IMR-90 (cell line): ENCODE measurements at regions not wholly inside any gene's neighbourhood (a gene's known extent, or its start where the extent isn't known, plus 50 kb on each side); places are given as distances from the start of the nearest gene placed in this dataset.

Source experiments
- ATAC-seq: fragments of 200-7000 bp; cut with Tn5 transposase; 2 replicates; pipeline ENCODE4 v1.9.1; 2020; ENCODE audit warnings: low read depth, mild to moderate bottlenecking, moderate library complexity
- BruUV-seq: library from RNA; stranded (reverse); fragments of 400-500 nt; replicated peaks from 2 replicates; lab custom pipeline; 2021; lab: Mats Ljungman, UMichigan
- CTCF ChIA-PET: fragments of 300-600 bp; formaldehyde crosslinking; extraction: SDS; loops from one replicate; lab custom pipeline; 2021; ENCODE audit warnings: antibody characterized with exemption; lab: Yijun Ruan, JAX
- POLR2A ChIA-PET: fragments of 300-600 bp; sonication (Branson Sonifier 250); formaldehyde crosslinking; loops from one replicate; lab custom pipeline; 2022; ENCODE audit warnings: antibody characterized with exemption; ENCODE audit not compliant: unreplicated experiment; lab: Charles Lee
- DNase-seq: peaks from one replicate; pipeline ENCODE4 v3.0.0; 2013
- H2AFZ ChIP-seq: replicated peaks from 2 replicates; pipeline ENCODE3; 2013; ENCODE audit warnings: low read length, mild to moderate bottlenecking; ENCODE audit not compliant: poor library complexity
- H2AK5ac ChIP-seq: 2 replicates; pipeline ENCODE4 v1.6.1; 2013; ENCODE audit warnings: low read depth, low read length, inconsistent platforms
- H2AK9ac ChIP-seq: replicated peaks from 2 replicates; pipeline ENCODE3; 2013; ENCODE audit warnings: mild to moderate bottlenecking, low read depth, low read length, moderate library complexity; ENCODE audit not compliant: poor library complexity
- H2BK120ac ChIP-seq: 2 replicates; pipeline ENCODE4 v1.6.1; 2013; ENCODE audit warnings: low read depth, low read length, inconsistent platforms
- H2BK15ac ChIP-seq: 3 replicates; pipeline ENCODE4 v1.6.1; 2013; ENCODE audit warnings: low read depth, low read length, inconsistent platforms
- H2BK20ac ChIP-seq: 2 replicates; pipeline ENCODE4 v1.6.1; 2013; ENCODE audit warnings: low read depth, mild to moderate bottlenecking, inconsistent platforms, low read length, moderate library complexity
- H2BK5ac ChIP-seq: 2 replicates; pipeline ENCODE4 v1.6.1; 2013; ENCODE audit warnings: mild to moderate bottlenecking, low read depth, low read length, inconsistent platforms; ENCODE audit not compliant: poor library complexity, severe bottlenecking
- H3K14ac ChIP-seq: replicated peaks from 2 replicates; pipeline ENCODE4 v1.6.1; 2013; ENCODE audit warnings: low read depth, low read length, inconsistent platforms
- H3K18ac ChIP-seq: 2 replicates; pipeline ENCODE4 v1.6.1; 2013; ENCODE audit warnings: low read depth, low read length, control low read depth
- H3K23ac ChIP-seq: 2 replicates; pipeline ENCODE4 v1.6.1; 2013; ENCODE audit warnings: low read depth, low read length, inconsistent platforms
- H3K27ac ChIP-seq: 2 replicates; pipeline ENCODE4 v1.5.1; 2013; ENCODE audit warnings: mild to moderate bottlenecking, control low read depth, low read length; ENCODE audit not compliant: insufficient read depth
- H3K27me3 ChIP-seq: 2 replicates; pipeline ENCODE4 v1.6.1; 2013; ENCODE audit warnings: low read length; ENCODE audit not compliant: control insufficient read depth, insufficient read depth
- H3K36me3 ChIP-seq: 2 replicates; pipeline ENCODE4 v1.6.1; 2013; ENCODE audit warnings: low read length, mixed read lengths; ENCODE audit not compliant: control insufficient read depth, insufficient read depth
- H3K4ac ChIP-seq: 2 replicates; pipeline ENCODE4 v1.6.1; 2013; ENCODE audit warnings: low read depth, low read length, inconsistent platforms
- H3K4me1 ChIP-seq: 2 replicates; pipeline ENCODE4 v1.6.1; 2013; ENCODE audit warnings: low read length, mixed read lengths; ENCODE audit not compliant: control insufficient read depth, insufficient read depth
- H3K4me2 ChIP-seq: 2 replicates; pipeline ENCODE4 v1.6.1; 2013; ENCODE audit warnings: low read depth, mild to moderate bottlenecking, control low read depth, low read length, moderate library complexity
- H3K4me3 ChIP-seq: 2 replicates; pipeline ENCODE4 v1.5.1; 2013; ENCODE audit warnings: low read depth, mild to moderate bottlenecking, control low read depth, low read length, moderate library complexity; ENCODE audit not compliant: insufficient read depth
- H3K56ac ChIP-seq: 2 replicates; pipeline ENCODE4 v1.6.1; 2013; ENCODE audit warnings: low read length, inconsistent platforms; ENCODE audit not compliant: insufficient read depth; ENCODE audit errors: extremely low read depth
- H3K79me1 ChIP-seq, 2 experiments: 2 replicates each; pipeline ENCODE4 v1.6.1; 2013; ENCODE audit warnings: low read length in 2 of 2, inconsistent platforms in 1 of 2, low read depth in 1 of 2
- H3K9ac ChIP-seq: 2 replicates; pipeline ENCODE4 v1.6.1; 2013; ENCODE audit warnings: low read depth, low read length, control low read depth
- H3K9me1 ChIP-seq: 2 replicates; pipeline ENCODE4 v1.6.1; 2013; ENCODE audit warnings: low read length, inconsistent platforms; ENCODE audit not compliant: insufficient read depth
- H3K9me3 ChIP-seq: 2 replicates; pipeline ENCODE4 v1.6.1; 2013; ENCODE audit warnings: low read length; ENCODE audit not compliant: control insufficient read depth, insufficient read depth
- H4K20me1 ChIP-seq: 2 replicates; pipeline ENCODE4 v1.6.1; 2013; ENCODE audit warnings: low read length, inconsistent platforms; ENCODE audit not compliant: insufficient read depth
- H4K5ac ChIP-seq: 2 replicates; pipeline ENCODE4 v1.6.1; 2013; ENCODE audit warnings: mild to moderate bottlenecking, low read depth, low read length, control low read depth
- H4K8ac ChIP-seq, 2 experiments: 2 replicates each; pipeline ENCODE4 v1.6.1; 2013; ENCODE audit warnings: low read depth in 2 of 2, low read length in 2 of 2, control low read depth in 1 of 2, inconsistent platforms in 1 of 2
- H4K91ac ChIP-seq: 2 replicates; pipeline ENCODE4 v1.6.1; 2013; ENCODE audit warnings: low read depth, low read length, inconsistent platforms; ENCODE audit not compliant: insufficient read depth
- BHLHE40 ChIP-seq: fragments of 150-350 bp; IDR thresholded peaks from 2 replicates; pipeline ENCODE4 v1.6.1; 2016; ENCODE audit warnings: mild to moderate bottlenecking, low read depth, low read length
- CEBPB ChIP-seq: IDR thresholded peaks from 2 replicates; pipeline ENCODE4 v1.6.1; 2012; ENCODE audit warnings: low read depth, low read length, improper control_type of control experiment
- CHD1 ChIP-seq: IDR thresholded peaks from 2 replicates; pipeline ENCODE4 v1.6.1; 2012; ENCODE audit warnings: low read depth, low read length, improper control_type of control experiment
- FOS ChIP-seq: fragments of 150-350 bp; IDR thresholded peaks from 2 replicates; pipeline ENCODE4 v1.6.1; 2016; ENCODE audit warnings: low read depth, low read length
- MAFK ChIP-seq: IDR thresholded peaks from 2 replicates; pipeline ENCODE4 v1.6.1; 2012; ENCODE audit warnings: low read depth, low read length, improper control_type of control experiment
- MAZ ChIP-seq: IDR thresholded peaks from 2 replicates; pipeline ENCODE4 v1.6.1; 2012; ENCODE audit warnings: low read depth, mild to moderate bottlenecking, low read length, improper control_type of control experiment, moderate library complexity, borderline replicate concordance
- MXI1 ChIP-seq: IDR thresholded peaks from 2 replicates; pipeline ENCODE4 v1.6.1; 2012; ENCODE audit warnings: low read depth, mild to moderate bottlenecking, low read length, moderate library complexity, borderline replicate concordance
- NFE2L2 ChIP-seq: fragments of 150-350 bp; IDR thresholded peaks from 2 replicates; pipeline ENCODE4 v1.6.1; 2016; ENCODE audit warnings: low read depth, mild to moderate bottlenecking, low read length
- POLR2A ChIP-seq: IDR thresholded peaks from 2 replicates; pipeline ENCODE4 v1.6.1; 2012; ENCODE audit warnings: mild to moderate bottlenecking, low read depth, low read length
- RAD21 ChIP-seq: IDR thresholded peaks from 2 replicates; pipeline ENCODE4 v1.6.1; 2012; ENCODE audit warnings: low read length, improper control_type of control experiment
- RCOR1 ChIP-seq: IDR thresholded peaks from 2 replicates; pipeline ENCODE4 v1.6.1; 2012; ENCODE audit warnings: mild to moderate bottlenecking, low read length, improper control_type of control experiment; ENCODE audit not compliant: insufficient replicate concordance
- RFX5 ChIP-seq: IDR thresholded peaks from 2 replicates; pipeline ENCODE4 v1.8.0; 2012; ENCODE audit warnings: low read depth, mild to moderate bottlenecking, low read length, moderate library complexity
- SMC3 ChIP-seq: fragments of 150-350 bp; IDR thresholded peaks from 2 replicates; pipeline ENCODE4 v1.6.1; 2016; ENCODE audit warnings: low read depth, mild to moderate bottlenecking, antibody characterized with exemption, low read length, moderate library complexity
- WGBS, 2 experiments: methylation state at CpG; one replicate each; pipeline versions ENCODE4 v1.1.5 to v1.1.7; 2013; ENCODE audit warnings: missing lambda C conversion rate in 2 of 2; ENCODE audit not compliant: insufficient read length in 1 of 2; ENCODE audit errors: extremely low coverage in 2 of 2; 5-methylcytosine and 5-hydroxymethylcytosine counted together
- dilution Hi-C: fragments of 300-500 bp; cut with HindIII; formaldehyde crosslinking; loops from one replicate; pipeline ENCODE4 v1.14.3; 2018; ENCODE audit warnings: low sequenced_read_pairs; ENCODE audit not compliant: unreplicated experiment
- in situ Hi-C: fragments of 300-500 bp; cut with MboI; formaldehyde crosslinking; loops from 3 replicates; pipeline ENCODE4 v1.14.3; 2019; ENCODE audit warnings: low sequenced_read_pairs, inconsistent platforms, mixed read lengths
- intact Hi-C: fragments of 100-400 bp; cut with micrococcal nuclease; formaldehyde crosslinking; loops from 2 replicates; pipeline ENCODE4 v1.10.0; 2022
- TF ChIP-seq, protein P1 (sequence below): fragments of 150-350 bp; IDR thresholded peaks from 2 replicates; pipeline ENCODE4 v1.6.1; 2016; ENCODE audit warnings: low read depth, mild to moderate bottlenecking, low read length, moderate library complexity, borderline replicate concordance
- TF ChIP-seq, protein P2 (sequence below): fragments of 150-350 bp; IDR thresholded peaks from 2 replicates; pipeline ENCODE4 v1.6.1; 2017; ENCODE audit warnings: mild to moderate bottlenecking, antibody characterized with exemption, low read length, low read depth
- TF ChIP-seq, protein P3 (sequence below): conservative IDR thresholded peaks from 2 replicates; pipeline ENCODE4 v1.5.1; 2012; ENCODE audit warnings: mild to moderate bottlenecking, low read depth, low read length, improper control_type of control experiment

DNA sequence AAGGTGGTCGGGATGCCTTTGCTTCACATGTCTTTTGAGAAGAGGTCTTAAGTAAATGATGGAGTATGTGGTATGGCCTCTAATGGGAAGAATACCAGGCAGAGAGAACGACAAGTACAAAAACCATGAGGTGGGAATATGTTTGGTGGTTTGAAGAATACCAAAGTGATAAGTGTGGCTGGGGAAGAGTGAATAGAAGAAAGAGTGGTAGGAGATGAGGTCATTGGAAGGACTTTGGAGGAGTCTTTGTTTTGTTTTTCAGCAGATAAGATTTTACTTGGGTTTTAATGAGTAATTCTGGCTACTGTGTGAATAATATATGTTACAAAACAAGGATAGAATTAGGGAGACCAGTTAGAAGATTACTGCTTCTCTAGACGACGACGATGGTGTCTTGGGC, 515.4 kb downstream of the RAB38 start:
- H4K20me1 ChIP-seq: no peaks in the 10 kb centered on the region

More for the DNA sequence above, 515.4 kb downstream of the RAB38 start:
- in situ Hi-C loops (no loop called here), intact Hi-C loops (no loop called here), dilution Hi-C loops (no loop called here)
- Histone ChIP-seq H2AK5ac (no peak overlapping the region), H2BK20ac (no peak overlapping the region), H3K9me1 (no peaks in the 10 kb centered on the region), H3K27me3 (no peaks in the 10 kb centered on the region), H3K18ac (no peak overlapping the region), H3K79me1 (no peaks in the 10 kb centered on the region), H3K4me1 (no peaks in the 10 kb centered on the region), H3K56ac (no peak overlapping the region), H2AFZ (no peak overlapping the region), H3K4me2 (no peak overlapping the region), H2BK120ac (no peak overlapping the region), H2BK5ac (no peak overlapping the region), H2AK9ac (no peak overlapping the region), H2BK15ac (no peak overlapping the region), H3K23ac (no peak overlapping the region), H3K4ac (no peak overlapping the region), H4K5ac (no peak overlapping the region), H3K36me3 (no peaks in the 10 kb centered on the region), H3K9ac (no peak overlapping the region), H3K14ac (no peak overlapping the region), H3K9me3 (no peaks in the 10 kb centered on the region), H3K27ac (no peak overlapping the region), H4K8ac (no peak overlapping the region), H4K91ac (no peak overlapping the region), H3K4me3 (no peak overlapping the region)
- no TSS peak for BruUV-seq
- DNase-seq (no peak), ATAC-seq (no peak)
- CTCF ChIA-PET: interaction anchor here (0.6 kb wide), 1 partner anchor 75 kb away, joined by 3 read pairs; no protein-coding TSS in a partner anchor
- no peak for TF ChIP-seq MAFK
- no peak for TF ChIP-seq MAZ
- TF ChIP-seq, protein P1, sequence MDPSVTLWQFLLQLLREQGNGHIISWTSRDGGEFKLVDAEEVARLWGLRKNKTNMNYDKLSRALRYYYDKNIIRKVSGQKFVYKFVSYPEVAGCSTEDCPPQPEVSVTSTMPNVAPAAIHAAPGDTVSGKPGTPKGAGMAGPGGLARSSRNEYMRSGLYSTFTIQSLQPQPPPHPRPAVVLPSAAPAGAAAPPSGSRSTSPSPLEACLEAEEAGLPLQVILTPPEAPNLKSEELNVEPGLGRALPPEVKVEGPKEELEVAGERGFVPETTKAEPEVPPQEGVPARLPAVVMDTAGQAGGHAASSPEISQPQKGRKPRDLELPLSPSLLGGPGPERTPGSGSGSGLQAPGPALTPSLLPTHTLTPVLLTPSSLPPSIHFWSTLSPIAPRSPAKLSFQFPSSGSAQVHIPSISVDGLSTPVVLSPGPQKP: no peak
- TF ChIP-seq FOS: no peak
- no peak for TF ChIP-seq RFX5
- TF ChIP-seq CHD1: no peak
- no peak for TF ChIP-seq SMC3
- TF ChIP-seq, protein P2, sequence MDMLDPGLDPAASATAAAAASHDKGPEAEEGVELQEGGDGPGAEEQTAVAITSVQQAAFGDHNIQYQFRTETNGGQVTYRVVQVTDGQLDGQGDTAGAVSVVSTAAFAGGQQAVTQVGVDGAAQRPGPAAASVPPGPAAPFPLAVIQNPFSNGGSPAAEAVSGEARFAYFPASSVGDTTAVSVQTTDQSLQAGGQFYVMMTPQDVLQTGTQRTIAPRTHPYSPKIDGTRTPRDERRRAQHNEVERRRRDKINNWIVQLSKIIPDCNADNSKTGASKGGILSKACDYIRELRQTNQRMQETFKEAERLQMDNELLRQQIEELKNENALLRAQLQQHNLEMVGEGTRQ: no peak
- TF ChIP-seq RAD21: no peak
- TF ChIP-seq BHLHE40: no peak
- no peak for TF ChIP-seq MXI1
- no peak for TF ChIP-seq NFE2L2
- no peak for TF ChIP-seq RCOR1
- TF ChIP-seq, protein P3, sequence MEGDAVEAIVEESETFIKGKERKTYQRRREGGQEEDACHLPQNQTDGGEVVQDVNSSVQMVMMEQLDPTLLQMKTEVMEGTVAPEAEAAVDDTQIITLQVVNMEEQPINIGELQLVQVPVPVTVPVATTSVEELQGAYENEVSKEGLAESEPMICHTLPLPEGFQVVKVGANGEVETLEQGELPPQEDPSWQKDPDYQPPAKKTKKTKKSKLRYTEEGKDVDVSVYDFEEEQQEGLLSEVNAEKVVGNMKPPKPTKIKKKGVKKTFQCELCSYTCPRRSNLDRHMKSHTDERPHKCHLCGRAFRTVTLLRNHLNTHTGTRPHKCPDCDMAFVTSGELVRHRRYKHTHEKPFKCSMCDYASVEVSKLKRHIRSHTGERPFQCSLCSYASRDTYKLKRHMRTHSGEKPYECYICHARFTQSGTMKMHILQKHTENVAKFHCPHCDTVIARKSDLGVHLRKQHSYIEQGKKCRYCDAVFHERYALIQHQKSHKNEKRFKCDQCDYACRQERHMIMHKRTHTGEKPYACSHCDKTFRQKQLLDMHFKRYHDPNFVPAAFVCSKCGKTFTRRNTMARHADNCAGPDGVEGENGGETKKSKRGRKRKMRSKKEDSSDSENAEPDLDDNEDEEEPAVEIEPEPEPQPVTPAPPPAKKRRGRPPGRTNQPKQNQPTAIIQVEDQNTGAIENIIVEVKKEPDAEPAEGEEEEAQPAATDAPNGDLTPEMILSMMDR: no peak
- no peak for TF ChIP-seq CEBPB
- TF ChIP-seq POLR2A: no peak
- POLR2A ChIA-PET: no interaction called here
- WGBS, 2 experiments: 10% methylated on average over 1 of the region's 5 CpGs; no CpG with 5 or more reads in 1 of the 2 experiments
